ENCODE measurements at regions not wholly inside any gene's neighbourhood (a gene's known extent, or its start where the extent isn't known, plus 50 kb on each side); places are given as distances from the start of the nearest gene placed in this dataset.

DNA sequence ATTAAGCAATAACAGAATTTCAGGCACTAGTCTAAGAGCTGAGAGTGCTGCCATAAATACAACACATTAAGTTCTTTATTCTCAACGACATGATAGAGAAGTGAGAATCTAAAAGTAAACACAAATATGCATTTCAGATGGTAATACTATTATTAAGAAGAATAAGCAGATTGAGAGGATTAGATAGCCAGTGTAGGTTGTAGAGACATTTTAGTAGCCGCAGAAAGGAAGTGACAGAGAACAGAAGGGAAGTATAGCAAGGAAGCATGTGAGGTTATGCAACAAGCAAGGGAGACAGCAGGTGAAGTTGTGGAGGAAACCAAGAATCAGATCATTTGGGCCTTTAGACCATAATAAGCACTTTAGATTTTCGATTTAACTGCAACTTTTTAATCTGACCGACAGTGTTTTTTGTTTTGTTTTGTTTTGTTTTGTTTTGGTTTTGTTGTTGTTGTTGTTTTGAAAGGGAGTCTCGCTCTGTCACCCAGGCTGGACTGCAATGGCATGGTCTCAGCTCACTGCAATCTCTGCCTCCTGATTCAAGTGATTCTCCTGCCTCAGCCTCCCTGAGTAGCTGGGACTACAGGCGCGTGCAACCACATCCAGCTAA lies 737.0 kb upstream of the ADGRB3 start:
- Mint-ChIP-seq H3K9me3 (ENCODE audit: low read depth) (peaks cover 6% of the 10 kb centered on the region), H3K4me1 (ENCODE audit: low read depth) (no peaks in the 10 kb centered on the region), H3K36me3 (ENCODE audit: low read depth) (no peaks in the 10 kb centered on the region), H3K4me3 (ENCODE audit: unreplicated experiment) (no peak overlapping the region), H3K27ac (ENCODE audit: unreplicated experiment) (no peak overlapping the region), H3K27me3 (ENCODE audit: low read depth) (peaks cover 2% of the 10 kb centered on the region)
- DNase-seq (ENCODE audit: low spot score) = no peak
- TF ChIP-seq, protein P1, sequence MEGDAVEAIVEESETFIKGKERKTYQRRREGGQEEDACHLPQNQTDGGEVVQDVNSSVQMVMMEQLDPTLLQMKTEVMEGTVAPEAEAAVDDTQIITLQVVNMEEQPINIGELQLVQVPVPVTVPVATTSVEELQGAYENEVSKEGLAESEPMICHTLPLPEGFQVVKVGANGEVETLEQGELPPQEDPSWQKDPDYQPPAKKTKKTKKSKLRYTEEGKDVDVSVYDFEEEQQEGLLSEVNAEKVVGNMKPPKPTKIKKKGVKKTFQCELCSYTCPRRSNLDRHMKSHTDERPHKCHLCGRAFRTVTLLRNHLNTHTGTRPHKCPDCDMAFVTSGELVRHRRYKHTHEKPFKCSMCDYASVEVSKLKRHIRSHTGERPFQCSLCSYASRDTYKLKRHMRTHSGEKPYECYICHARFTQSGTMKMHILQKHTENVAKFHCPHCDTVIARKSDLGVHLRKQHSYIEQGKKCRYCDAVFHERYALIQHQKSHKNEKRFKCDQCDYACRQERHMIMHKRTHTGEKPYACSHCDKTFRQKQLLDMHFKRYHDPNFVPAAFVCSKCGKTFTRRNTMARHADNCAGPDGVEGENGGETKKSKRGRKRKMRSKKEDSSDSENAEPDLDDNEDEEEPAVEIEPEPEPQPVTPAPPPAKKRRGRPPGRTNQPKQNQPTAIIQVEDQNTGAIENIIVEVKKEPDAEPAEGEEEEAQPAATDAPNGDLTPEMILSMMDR (IDR thresholded peaks at IDR 0.05) = no peak

DNA sequence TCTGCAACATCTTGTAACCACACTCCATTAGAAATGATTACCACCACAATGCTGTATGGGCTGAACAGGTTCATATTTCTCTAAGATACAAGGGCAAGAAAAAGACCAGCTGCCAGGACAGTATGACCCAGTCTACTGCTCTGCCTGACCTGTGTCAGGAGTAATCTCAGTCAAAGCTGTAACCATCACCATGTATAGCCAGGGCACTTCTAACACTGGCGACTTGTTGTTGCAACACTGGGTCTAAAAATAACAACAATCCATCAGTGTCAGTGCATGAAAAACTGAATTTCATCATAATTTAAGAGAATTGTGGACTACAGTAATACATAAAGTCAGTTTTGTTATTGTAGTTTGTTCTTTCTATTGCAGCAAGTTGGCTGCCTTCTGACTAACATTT lies 738.6 kb upstream of the ADGRB3 start:
- DNase-seq (ENCODE audit: low spot score) = no peak
- Mint-ChIP-seq H3K27ac (ENCODE audit: unreplicated experiment) (no peak overlapping the region), H3K4me3 (ENCODE audit: unreplicated experiment) (no peak overlapping the region), H3K36me3 (ENCODE audit: low read depth) (no peaks in the 10 kb centered on the region), H3K9me3 (ENCODE audit: low read depth) (peaks cover 2% of the 10 kb centered on the region), H3K4me1 (ENCODE audit: low read depth) (no peaks in the 10 kb centered on the region), H3K27me3 (ENCODE audit: low read depth) (no peaks in the 10 kb centered on the region)
- TF ChIP-seq, protein P1 (IDR thresholded peaks at IDR 0.05) = no peak

DNA sequence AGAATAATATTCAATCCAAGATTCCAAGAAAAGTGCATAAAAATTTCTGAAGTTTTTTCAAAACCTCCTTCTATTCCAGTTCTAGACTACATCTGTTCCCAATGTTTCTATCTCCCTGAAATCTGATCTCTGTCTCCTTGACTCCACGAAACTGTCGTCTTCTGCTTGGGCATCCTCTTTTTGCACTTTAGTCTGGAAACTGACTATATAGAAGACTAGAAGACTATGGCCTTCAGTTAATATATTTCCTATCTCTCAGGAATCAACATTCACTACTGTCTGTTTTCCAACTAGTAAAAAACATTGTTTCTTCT lies 745.4 kb upstream of the ADGRB3 start:
- H3K27me3 Mint-ChIP-seq (ENCODE audit: low read depth) = no peaks in the 10 kb centered on the region
- no peaks in the 10 kb centered on the region for H3K36me3 Mint-ChIP-seq (ENCODE audit: low read depth)
- H3K27ac Mint-ChIP-seq (ENCODE audit: unreplicated experiment) = no peak overlapping the region
- no peak for DNase-seq (ENCODE audit: low spot score)
- H3K4me3 Mint-ChIP-seq (ENCODE audit: unreplicated experiment) = no peak overlapping the region
- TF ChIP-seq, protein P1 (IDR thresholded peaks at IDR 0.05) = no peak
- peaks cover 4% of the 10 kb centered on the region for H3K4me1 Mint-ChIP-seq (ENCODE audit: low read depth)
- peaks cover 14% of the 10 kb centered on the region for H3K9me3 Mint-ChIP-seq (ENCODE audit: low read depth)

DNA sequence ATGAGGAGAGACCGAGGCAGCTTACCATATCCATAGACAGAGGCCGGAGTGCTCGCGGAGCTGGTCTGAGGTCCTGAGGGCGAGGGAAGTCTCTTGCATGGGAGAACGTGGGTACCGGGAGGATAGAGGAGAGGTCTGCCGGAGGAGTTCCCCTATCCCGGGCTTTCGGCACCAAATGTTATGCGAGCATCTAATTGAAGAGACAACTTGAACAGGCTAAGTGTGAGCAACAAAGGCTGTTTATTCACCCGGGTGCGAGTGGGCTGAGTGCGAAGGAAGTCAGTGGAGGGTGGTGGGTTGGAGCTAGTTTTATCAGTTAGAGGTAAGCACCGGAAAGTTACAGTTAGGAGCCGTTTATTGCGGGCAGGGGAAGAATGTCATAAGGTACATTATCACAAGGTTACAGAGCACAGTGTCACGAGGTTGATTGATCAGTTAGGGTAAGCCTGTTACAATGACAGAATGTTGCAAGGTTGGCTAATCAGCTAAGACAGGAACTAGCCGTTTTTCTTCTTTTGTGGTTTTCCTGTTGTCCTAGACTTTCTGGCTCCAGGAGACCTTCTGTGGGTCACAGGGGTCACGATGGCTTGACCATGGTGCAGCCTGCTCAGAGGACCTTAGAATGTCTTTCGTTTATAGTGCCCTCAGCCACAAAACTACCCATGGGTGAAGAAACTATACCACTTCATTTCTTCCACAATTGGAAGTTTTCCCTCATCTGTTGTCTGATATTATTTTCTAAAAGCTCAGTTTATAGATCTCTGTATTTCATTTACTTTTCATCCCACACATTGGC lies 746.0 kb upstream of the ADGRB3 start:
- no peak overlapping the region for H3K27ac Mint-ChIP-seq (ENCODE audit: unreplicated experiment)
- H3K9me3 Mint-ChIP-seq (ENCODE audit: low read depth) = peaks cover 14% of the 10 kb centered on the region
- DNase-seq (ENCODE audit: low spot score) = no peak
- H3K4me3 Mint-ChIP-seq (ENCODE audit: unreplicated experiment) = no peak overlapping the region
- no peaks in the 10 kb centered on the region for H3K36me3 Mint-ChIP-seq (ENCODE audit: low read depth)
- no peaks in the 10 kb centered on the region for H3K27me3 Mint-ChIP-seq (ENCODE audit: low read depth)
- H3K4me1 Mint-ChIP-seq (ENCODE audit: low read depth) = peaks cover 4% of the 10 kb centered on the region
- TF ChIP-seq, protein P1 (IDR thresholded peaks at IDR 0.05) = no peak

DNA sequence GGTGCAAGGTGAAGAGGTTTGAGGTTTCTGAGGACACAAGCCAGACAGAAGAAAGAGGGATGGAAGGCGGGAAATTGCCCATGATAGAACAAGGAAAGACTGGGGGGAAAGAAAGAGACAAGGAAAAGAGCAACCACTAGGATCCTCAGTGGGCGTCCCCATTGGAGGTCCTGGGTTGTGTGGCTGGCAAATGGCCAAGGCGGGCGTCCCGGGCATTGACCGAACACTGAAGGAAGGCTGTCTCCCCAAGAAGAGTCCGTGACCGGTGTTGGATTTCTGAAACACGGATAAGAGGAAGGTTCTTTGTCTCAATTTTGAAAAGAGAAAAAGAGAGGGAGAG lies 746.6 kb upstream of the ADGRB3 start:
- TF ChIP-seq, protein P1 (IDR thresholded peaks at IDR 0.05) = no peak
- Mint-ChIP-seq H3K27ac (ENCODE audit: unreplicated experiment) (no peak overlapping the region), H3K4me1 (ENCODE audit: low read depth) (peaks cover 4% of the 10 kb centered on the region), H3K9me3 (ENCODE audit: low read depth) (peaks cover 14% of the 10 kb centered on the region), H3K27me3 (ENCODE audit: low read depth) (no peaks in the 10 kb centered on the region), H3K4me3 (ENCODE audit: unreplicated experiment) (no peak overlapping the region), H3K36me3 (ENCODE audit: low read depth) (no peaks in the 10 kb centered on the region)
- DNase-seq (ENCODE audit: low spot score) = no peak
